HCT116 (cell line): ENCODE measurements at regions not wholly inside any gene's neighbourhood (a gene's known extent, or its start where the extent isn't known, plus 50 kb on each side); places are given as distances from the start of the nearest gene placed in this dataset.

ENCODE experiments used
- CEBPB ChIP-seq: IDR thresholded peaks from 2 replicates; pipeline ENCODE4 v1.6.1; 2012; ENCODE audit warnings: low read depth
- CTCF ChIP-seq, 3 experiments: fragments of 200-600 bp in 1 of 3; sonication (generic) in 1 of 3; IDR thresholded peaks in 2 of 3; conservative IDR thresholded peaks in 1 of 3; 2 replicates each; pipeline ENCODE4 v1.5.1; 2012 to 2017; ENCODE audit warnings: low read depth in 2 of 3, low read length in 2 of 3, antibody characterized with exemption in 1 of 3, borderline replicate concordance in 1 of 3, control low read depth in 1 of 3, mild to moderate bottlenecking in 1 of 3, mixed read lengths in 1 of 3, mixed run types in 1 of 3, moderate library complexity in 1 of 3; ENCODE audit not compliant: insufficient read depth in 1 of 3
- EGR1 ChIP-seq: IDR thresholded peaks from 2 replicates; pipeline ENCODE4 v1.6.1; 2012; ENCODE audit warnings: low read depth
- EZH2phosphoT487 ChIP-seq: fragments of 200-600 bp; IDR thresholded peaks from 2 replicates; pipeline ENCODE4 v1.6.1; 2018; ENCODE audit warnings: antibody characterized with exemption, borderline replicate concordance
- POLR2AphosphoS5 ChIP-seq: IDR thresholded peaks from 2 replicates; pipeline ENCODE4 v1.6.1; 2011; ENCODE audit warnings: mild to moderate bottlenecking, low read depth, low read length, moderate library complexity
- RAD21 ChIP-seq: IDR thresholded peaks from 2 replicates; pipeline ENCODE4 v1.6.1; 2012; ENCODE audit warnings: low read depth, mild to moderate bottlenecking
- SP1 ChIP-seq: IDR thresholded peaks from 2 replicates; pipeline ENCODE4 v1.6.1; 2012; ENCODE audit warnings: low read depth
- TCF7L2 ChIP-seq: IDR thresholded peaks from 2 replicates; pipeline ENCODE4 v1.7.0; 2011; ENCODE audit warnings: borderline replicate concordance, inconsistent platforms; ENCODE audit not compliant: insufficient read depth, insufficient read length; ENCODE audit errors: extremely low read depth
- TF ChIP-seq, protein P1 (sequence below): IDR thresholded peaks from 2 replicates; pipeline ENCODE4 v1.6.1; 2012; ENCODE audit warnings: low read depth
- TF ChIP-seq, protein P2 (sequence below): IDR thresholded peaks from 2 replicates; pipeline ENCODE4 v1.6.1; 2011; ENCODE audit warnings: mild to moderate bottlenecking, low read length, moderate library complexity; ENCODE audit not compliant: insufficient replicate concordance; ENCODE audit errors: extremely low read depth

- TF ChIP-seq CTCF (IDR thresholded peaks at IDR 0.05 in 2 of 3, conservative IDR thresholded peaks at IDR 0.05 in 1 of 3; ENCODE audit: borderline replicate concordance in 1 of 3, insufficient read depth in 1 of 3, low read depth in 2 of 3, low read length in 2 of 3) (no peak), CEBPB (no peak), EGR1 (no peak), POLR2AphosphoS5 (no peak), RAD21 (no peak), EZH2phosphoT487 (no peak), SP1 (no peak), TCF7L2 (no peak)
- TF ChIP-seq, protein P1, sequence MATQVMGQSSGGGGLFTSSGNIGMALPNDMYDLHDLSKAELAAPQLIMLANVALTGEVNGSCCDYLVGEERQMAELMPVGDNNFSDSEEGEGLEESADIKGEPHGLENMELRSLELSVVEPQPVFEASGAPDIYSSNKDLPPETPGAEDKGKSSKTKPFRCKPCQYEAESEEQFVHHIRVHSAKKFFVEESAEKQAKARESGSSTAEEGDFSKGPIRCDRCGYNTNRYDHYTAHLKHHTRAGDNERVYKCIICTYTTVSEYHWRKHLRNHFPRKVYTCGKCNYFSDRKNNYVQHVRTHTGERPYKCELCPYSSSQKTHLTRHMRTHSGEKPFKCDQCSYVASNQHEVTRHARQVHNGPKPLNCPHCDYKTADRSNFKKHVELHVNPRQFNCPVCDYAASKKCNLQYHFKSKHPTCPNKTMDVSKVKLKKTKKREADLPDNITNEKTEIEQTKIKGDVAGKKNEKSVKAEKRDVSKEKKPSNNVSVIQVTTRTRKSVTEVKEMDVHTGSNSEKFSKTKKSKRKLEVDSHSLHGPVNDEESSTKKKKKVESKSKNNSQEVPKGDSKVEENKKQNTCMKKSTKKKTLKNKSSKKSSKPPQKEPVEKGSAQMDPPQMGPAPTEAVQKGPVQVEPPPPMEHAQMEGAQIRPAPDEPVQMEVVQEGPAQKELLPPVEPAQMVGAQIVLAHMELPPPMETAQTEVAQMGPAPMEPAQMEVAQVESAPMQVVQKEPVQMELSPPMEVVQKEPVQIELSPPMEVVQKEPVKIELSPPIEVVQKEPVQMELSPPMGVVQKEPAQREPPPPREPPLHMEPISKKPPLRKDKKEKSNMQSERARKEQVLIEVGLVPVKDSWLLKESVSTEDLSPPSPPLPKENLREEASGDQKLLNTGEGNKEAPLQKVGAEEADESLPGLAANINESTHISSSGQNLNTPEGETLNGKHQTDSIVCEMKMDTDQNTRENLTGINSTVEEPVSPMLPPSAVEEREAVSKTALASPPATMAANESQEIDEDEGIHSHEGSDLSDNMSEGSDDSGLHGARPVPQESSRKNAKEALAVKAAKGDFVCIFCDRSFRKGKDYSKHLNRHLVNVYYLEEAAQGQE = no peak
- TF ChIP-seq, protein P2, sequence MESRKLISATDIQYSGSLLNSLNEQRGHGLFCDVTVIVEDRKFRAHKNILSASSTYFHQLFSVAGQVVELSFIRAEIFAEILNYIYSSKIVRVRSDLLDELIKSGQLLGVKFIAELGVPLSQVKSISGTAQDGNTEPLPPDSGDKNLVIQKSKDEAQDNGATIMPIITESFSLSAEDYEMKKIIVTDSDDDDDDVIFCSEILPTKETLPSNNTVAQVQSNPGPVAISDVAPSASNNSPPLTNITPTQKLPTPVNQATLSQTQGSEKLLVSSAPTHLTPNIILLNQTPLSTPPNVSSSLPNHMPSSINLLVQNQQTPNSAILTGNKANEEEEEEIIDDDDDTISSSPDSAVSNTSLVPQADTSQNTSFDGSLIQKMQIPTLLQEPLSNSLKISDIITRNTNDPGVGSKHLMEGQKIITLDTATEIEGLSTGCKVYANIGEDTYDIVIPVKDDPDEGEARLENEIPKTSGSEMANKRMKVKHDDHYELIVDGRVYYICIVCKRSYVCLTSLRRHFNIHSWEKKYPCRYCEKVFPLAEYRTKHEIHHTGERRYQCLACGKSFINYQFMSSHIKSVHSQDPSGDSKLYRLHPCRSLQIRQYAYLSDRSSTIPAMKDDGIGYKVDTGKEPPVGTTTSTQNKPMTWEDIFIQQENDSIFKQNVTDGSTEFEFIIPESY = no peak
Measured at GRCh38 chr12:91353266-91353665, 170.6 kb upstream of the DCN start.
